ENCODE measurements at regions not wholly inside any gene's neighbourhood (a gene's known extent, or its start where the extent isn't known, plus 50 kb on each side); places are given as distances from the start of the nearest gene placed in this dataset.

GRCh38 chr2:66987733-66988132 is 409.4 kb upstream of the ETAA1 start:
- no peak overlapping the region for H3K9ac ChIP-seq
- H2AFZ ChIP-seq = no peak overlapping the region
- H3K9me3 ChIP-seq (ENCODE audit: control insufficient read depth, low read length) = no peaks in the 10 kb centered on the region
- no peaks in the 10 kb centered on the region for H3K36me3 ChIP-seq (ENCODE audit: control insufficient read depth, insufficient read depth, low read length)
- H3K4me1 ChIP-seq = no peaks in the 10 kb centered on the region
- no peaks in the 10 kb centered on the region for H3K79me2 ChIP-seq
- TF ChIP-seq CTCF (IDR thresholded peaks at IDR 0.05) = no peak
- no peak overlapping the region for H3K4me2 ChIP-seq (ENCODE audit: low read length)
- H3K27ac ChIP-seq = no peak overlapping the region
- H3K4me3 ChIP-seq (ENCODE audit: low read depth, low read length) = no peak overlapping the region
- H3K27me3 ChIP-seq (ENCODE audit: control insufficient read depth, insufficient read depth, low read length) = no peaks in the 10 kb centered on the region

- Histone ChIP-seq H3K9ac (no peak overlapping the region), H3K79me2 (no peaks in the 10 kb centered on the region)
Observed at GRCh38 chr2:66994654-66995053, 402.5 kb upstream of the ETAA1 start.

GRCh38 chr2:66995636-66996035 is 401.5 kb upstream of the ETAA1 start:
- Histone ChIP-seq H3K4me2 (ENCODE audit: low read length) (no peak overlapping the region), H2AFZ (no peak overlapping the region), H3K79me2 (no peaks in the 10 kb centered on the region), H3K9ac (no peak overlapping the region), H3K27me3 (ENCODE audit: control insufficient read depth, insufficient read depth, low read length) (no peaks in the 10 kb centered on the region), H3K36me3 (ENCODE audit: control insufficient read depth, insufficient read depth, low read length) (no peaks in the 10 kb centered on the region), H3K27ac (no peak overlapping the region), H3K9me3 (ENCODE audit: control insufficient read depth, low read length) (no peaks in the 10 kb centered on the region), H3K4me3 (ENCODE audit: low read depth, low read length) (no peak overlapping the region), H3K4me1 (no peaks in the 10 kb centered on the region)
- TF ChIP-seq CTCF (IDR thresholded peaks at IDR 0.05) = no peak

More at GRCh38 chr2:66994654-66995053, 402.5 kb upstream of the ETAA1 start:
- no peak for TF ChIP-seq CTCF (IDR thresholded peaks at IDR 0.05)
- no peak overlapping the region for H3K4me2 ChIP-seq (ENCODE audit: low read length)
- no peaks in the 10 kb centered on the region for H3K4me1 ChIP-seq
- no peak overlapping the region for H2AFZ ChIP-seq
- H3K27ac ChIP-seq = no peak overlapping the region
- no peaks in the 10 kb centered on the region for H3K27me3 ChIP-seq (ENCODE audit: control insufficient read depth, insufficient read depth, low read length)
- H3K9me3 ChIP-seq (ENCODE audit: control insufficient read depth, low read length) = no peaks in the 10 kb centered on the region
- H3K36me3 ChIP-seq (ENCODE audit: control insufficient read depth, insufficient read depth, low read length) = no peaks in the 10 kb centered on the region
- H3K4me3 ChIP-seq (ENCODE audit: low read depth, low read length) = no peak overlapping the region

- no peak overlapping the region for H3K9ac ChIP-seq
- H3K27me3 ChIP-seq (ENCODE audit: control insufficient read depth, insufficient read depth, low read length) = no peaks in the 10 kb centered on the region
- H3K4me2 ChIP-seq (ENCODE audit: low read length) = no peak overlapping the region
- H3K9me3 ChIP-seq (ENCODE audit: control insufficient read depth, low read length) = no peaks in the 10 kb centered on the region
- no peak overlapping the region for H3K4me3 ChIP-seq (ENCODE audit: low read depth, low read length)
- no peaks in the 10 kb centered on the region for H3K79me2 ChIP-seq
- no peak overlapping the region for H2AFZ ChIP-seq
- no peak for TF ChIP-seq CTCF (IDR thresholded peaks at IDR 0.05)
- no peaks in the 10 kb centered on the region for H3K4me1 ChIP-seq
- no peaks in the 10 kb centered on the region for H3K36me3 ChIP-seq (ENCODE audit: control insufficient read depth, insufficient read depth, low read length)
- no peak overlapping the region for H3K27ac ChIP-seq
Observed at GRCh38 chr2:67002618-67003371, 394.3 kb upstream of the ETAA1 start.

GRCh38 chr2:67006373-67006960 is 390.7 kb upstream of the ETAA1 start:
- TF ChIP-seq CTCF (IDR thresholded peaks at IDR 0.05) = no peak
- no peak overlapping the region for H2AFZ ChIP-seq
- no peaks in the 10 kb centered on the region for H3K79me2 ChIP-seq
- no peaks in the 10 kb centered on the region for H3K36me3 ChIP-seq (ENCODE audit: control insufficient read depth, insufficient read depth, low read length)
- H3K4me3 ChIP-seq (ENCODE audit: low read depth, low read length) = no peak overlapping the region
- H3K4me2 ChIP-seq (ENCODE audit: low read length) = no peak overlapping the region
- H3K27ac ChIP-seq = no peak overlapping the region
- no peak overlapping the region for H3K9ac ChIP-seq
- H3K4me1 ChIP-seq = no peaks in the 10 kb centered on the region
- no peaks in the 10 kb centered on the region for H3K9me3 ChIP-seq (ENCODE audit: control insufficient read depth, low read length)
- H3K27me3 ChIP-seq (ENCODE audit: control insufficient read depth, insufficient read depth, low read length) = no peaks in the 10 kb centered on the region
